ENCODE measurements at regions not wholly inside any gene's neighbourhood (a gene's known extent, or its start where the extent isn't known, plus 50 kb on each side); places are given as distances from the start of the nearest gene placed in this dataset.

- TF ChIP-seq CTCF (IDR thresholded peaks at IDR 0.05) (no peak), POLR2A (IDR thresholded peaks at IDR 0.05) (no peak)
These were observed 231.7 kb upstream of the CDH12 start for GRCh38 chr5:23084815-23085214.

Measured in body of pancreas (tissue), 4 donors.